ENCODE measurements at regions not wholly inside any gene's neighbourhood (a gene's known extent, or its start where the extent isn't known, plus 50 kb on each side); places are given as distances from the start of the nearest gene placed in this dataset.

DNA sequence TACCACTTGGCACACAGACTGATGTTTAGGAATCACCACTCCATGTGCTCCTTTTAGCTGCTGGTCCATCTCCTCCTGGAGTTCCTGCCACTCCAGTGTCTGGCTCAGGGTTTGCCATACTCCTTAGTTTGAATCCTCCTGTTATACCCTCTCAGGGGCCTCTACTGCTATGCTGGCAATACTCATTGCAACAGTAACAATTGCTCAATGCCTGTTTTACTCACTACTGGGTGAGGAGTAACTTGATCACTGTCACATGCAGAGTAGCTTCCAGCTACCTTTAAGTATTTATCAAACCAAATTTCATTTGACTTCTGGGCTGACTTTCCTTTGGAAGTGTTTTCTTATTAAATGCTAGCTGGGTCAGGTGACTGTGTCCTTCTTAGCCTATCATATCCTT lies 107.2 kb upstream of the WLS start:
- DNase-seq (ENCODE audit: extremely low read depth, low read depth): no peak
- TF ChIP-seq CTCF (IDR thresholded peaks at IDR 0.05; ENCODE audit: low read depth, low read length, missing control alignments): no peak
- H3K4me3 ChIP-seq (replicated peaks; ENCODE audit: low read depth, low read length): no peak overlapping the region

DNA sequence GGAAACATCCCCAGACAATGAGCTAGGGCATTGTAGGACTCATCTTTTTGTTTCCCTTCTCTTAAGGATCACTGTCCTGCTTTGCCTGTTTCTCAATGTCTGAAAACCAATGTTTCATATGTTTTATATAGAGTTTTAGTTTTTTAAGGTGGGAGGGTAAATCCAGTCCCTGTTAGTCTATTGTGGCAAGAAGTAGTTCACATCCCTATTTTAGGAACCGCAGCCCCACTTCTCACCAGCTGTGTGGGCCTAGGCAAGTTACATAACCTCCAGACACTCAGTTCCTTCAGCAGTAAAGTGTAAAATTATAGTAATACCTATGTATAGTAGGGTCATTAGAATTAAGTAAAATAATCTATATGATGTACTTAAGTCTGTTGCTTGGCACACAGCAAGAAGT lies 105.8 kb upstream of the WLS start:
- TF ChIP-seq CTCF (IDR thresholded peaks at IDR 0.05; ENCODE audit: low read depth, low read length, missing control alignments): no peak
- no peak overlapping the region for H3K4me3 ChIP-seq (replicated peaks; ENCODE audit: low read depth, low read length)
- no peak for DNase-seq (ENCODE audit: extremely low read depth, low read depth)

GRCh38 chr1:68332041-68332440 lies 99.7 kb upstream of the WLS start:
- DNase-seq (ENCODE audit: extremely low read depth, low read depth): peak; percentile 82
- TF ChIP-seq CTCF (IDR thresholded peaks at IDR 0.05; ENCODE audit: low read depth, low read length, missing control alignments): no peak
- H3K4me3 ChIP-seq (replicated peaks; ENCODE audit: low read depth, low read length): no peak overlapping the region

DNA sequence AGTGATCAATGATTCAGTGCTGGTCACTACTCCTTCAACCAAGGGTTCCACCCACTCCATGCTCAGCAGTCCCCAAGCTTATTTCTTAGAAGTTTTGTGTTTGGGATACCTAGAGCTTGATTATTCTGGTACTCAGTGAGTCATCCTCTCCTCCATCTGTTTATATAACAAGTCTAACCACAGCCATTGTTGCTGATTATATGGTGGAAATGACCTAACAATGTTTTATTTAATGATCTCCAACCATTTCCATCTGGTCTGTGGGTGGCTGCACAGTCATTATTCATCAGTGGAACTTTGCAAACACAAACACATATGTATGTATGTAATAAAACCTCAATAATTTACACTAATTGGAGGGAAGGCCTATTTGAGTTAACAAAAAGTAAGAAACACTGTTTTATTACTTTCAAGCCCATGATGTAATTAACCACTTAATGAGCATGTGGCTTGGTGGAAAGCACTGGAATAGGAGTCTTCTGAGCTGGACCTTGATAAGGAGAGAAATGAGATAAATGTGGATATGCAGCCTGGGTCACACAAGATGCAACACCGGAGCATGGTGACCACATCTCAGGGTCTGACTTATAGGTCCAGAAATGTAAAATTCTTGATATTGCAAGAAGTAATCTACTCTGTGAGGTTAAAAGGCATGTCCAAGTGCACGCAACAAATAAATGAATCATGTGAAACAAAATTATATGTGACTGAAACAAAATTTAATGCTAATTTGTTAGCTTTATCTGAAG lies 99.0 kb upstream of the WLS start:
- peak; percentile 96 for DNase-seq (ENCODE audit: extremely low read depth, low read depth)
- no peak for TF ChIP-seq CTCF (IDR thresholded peaks at IDR 0.05; ENCODE audit: low read depth, low read length, missing control alignments)
- H3K4me3 ChIP-seq (replicated peaks; ENCODE audit: low read depth, low read length): no peak overlapping the region

DNA sequence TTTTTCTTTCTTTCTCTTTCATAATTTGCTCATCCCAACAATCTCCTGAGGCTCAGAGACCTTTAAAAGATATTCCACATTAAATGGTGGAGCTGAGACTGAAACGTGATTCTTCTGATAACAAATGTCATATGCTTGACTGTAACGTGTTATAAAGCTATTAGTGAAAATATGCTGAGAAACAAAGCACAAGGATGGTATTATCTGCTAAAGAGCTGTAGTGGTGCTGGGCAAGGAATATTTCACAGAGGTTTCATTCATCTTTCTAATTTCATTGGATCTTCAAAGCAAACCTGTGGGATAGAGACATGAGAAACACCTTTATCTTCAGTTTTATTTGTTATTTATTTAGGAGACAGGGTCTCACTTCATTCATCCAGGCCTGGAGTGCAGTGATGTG lies 98.1 kb upstream of the WLS start:
- H3K4me3 ChIP-seq (replicated peaks; ENCODE audit: low read depth, low read length): no peak overlapping the region
- TF ChIP-seq CTCF (IDR thresholded peaks at IDR 0.05; ENCODE audit: low read depth, low read length, missing control alignments): no peak
- DNase-seq (ENCODE audit: extremely low read depth, low read depth): no peak

DNA sequence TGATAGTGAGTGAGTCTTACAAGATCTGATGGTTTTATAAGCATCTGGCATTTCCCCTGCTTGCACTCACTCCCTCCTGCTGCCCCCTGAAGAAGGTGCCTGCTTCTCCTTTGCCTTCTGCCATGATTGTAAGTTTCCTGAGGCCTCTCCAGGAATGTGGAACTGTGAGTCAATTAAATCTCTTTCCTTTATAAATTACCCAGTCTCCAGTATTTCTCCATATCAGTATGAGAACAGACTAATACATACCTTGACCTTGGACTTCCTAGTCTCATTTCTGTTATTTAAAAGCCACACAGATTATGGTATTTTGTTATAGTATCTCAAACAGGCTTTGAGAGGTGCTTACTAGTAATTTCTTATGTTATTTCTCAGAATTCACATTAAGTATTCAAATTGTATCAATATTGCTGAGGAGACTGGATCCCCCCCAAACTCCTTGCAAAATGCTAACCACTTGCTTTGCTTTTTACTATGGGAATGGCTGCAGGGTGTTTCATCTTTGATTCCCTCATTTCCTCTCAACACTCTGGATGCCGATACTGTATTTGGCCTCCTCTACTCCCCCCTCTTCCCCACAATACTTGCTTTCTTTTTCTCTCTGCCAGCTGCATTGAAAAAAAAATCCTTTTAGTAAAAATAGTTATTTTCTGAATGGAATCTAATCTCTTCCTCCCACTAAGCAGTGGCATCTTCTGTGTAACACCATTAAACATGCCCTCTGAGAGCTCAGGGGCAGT lies 96.9 kb upstream of the WLS start:
- TF ChIP-seq CTCF (IDR thresholded peaks at IDR 0.05; ENCODE audit: low read depth, low read length, missing control alignments): no peak
- no peak for DNase-seq (ENCODE audit: extremely low read depth, low read depth)
- H3K4me3 ChIP-seq (replicated peaks; ENCODE audit: low read depth, low read length): no peak overlapping the region

All from HFF-Myc (cell line).